ENCODE measurements at regions not wholly inside any gene's neighbourhood (a gene's known extent, or its start where the extent isn't known, plus 50 kb on each side); places are given as distances from the start of the nearest gene placed in this dataset.

DNA sequence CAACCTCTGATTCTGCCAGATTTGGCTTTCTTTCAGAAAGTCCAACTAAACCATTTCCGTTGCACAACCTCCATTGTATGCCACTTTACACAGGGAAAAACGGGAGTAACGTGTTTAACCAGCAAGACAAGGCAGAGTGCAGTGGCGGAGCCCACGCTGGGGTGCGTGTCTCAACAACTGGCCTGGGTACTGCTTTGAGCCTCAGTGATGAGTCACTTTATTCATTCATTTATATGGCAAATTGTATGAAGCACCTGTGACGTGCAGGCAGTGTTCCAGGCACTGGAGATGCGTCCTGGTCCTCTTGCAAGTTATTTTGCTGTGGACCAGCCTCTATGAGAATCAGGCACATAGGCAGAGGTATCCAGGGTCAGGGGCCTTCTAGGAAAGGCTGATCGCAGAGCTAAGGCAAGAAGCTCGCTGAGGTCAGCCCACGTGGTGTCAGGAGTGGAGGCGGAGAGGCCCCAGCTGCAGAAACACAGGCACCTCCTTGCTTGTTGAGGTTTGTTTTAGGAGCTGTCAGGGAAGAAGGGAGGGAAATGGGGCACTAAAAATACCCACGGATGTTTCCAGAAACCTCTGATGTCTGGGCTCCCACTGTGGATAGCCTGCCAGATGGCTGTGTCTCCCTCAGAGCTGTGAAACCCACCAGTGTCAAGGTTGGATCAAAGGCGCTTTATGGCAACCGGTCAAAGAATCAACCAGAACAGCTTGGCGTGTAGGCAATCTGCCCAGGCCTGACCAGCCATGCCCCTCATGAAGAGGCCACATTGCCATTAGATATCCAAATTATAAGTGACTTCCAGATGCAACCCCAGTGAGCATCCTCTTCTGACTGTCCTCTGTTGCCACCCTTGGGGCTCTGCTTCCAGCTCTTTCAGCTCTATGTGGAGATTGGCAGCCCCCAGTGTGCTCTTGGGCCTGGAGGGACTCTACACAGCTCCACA, 157.2 kb downstream of the CD83 start:
- peaks cover 11% of the 10 kb centered on the region for H3K9me3 ChIP-seq (ENCODE audit: low read length)
- no peak overlapping the region for H3K9ac ChIP-seq (ENCODE audit: insufficient read depth, low read depth, low read length)
- TF ChIP-seq ZNF605 (CRISPR knock-in tag; IDR thresholded peaks at IDR 0.05), result no peak
- TF ChIP-seq, protein P1, sequence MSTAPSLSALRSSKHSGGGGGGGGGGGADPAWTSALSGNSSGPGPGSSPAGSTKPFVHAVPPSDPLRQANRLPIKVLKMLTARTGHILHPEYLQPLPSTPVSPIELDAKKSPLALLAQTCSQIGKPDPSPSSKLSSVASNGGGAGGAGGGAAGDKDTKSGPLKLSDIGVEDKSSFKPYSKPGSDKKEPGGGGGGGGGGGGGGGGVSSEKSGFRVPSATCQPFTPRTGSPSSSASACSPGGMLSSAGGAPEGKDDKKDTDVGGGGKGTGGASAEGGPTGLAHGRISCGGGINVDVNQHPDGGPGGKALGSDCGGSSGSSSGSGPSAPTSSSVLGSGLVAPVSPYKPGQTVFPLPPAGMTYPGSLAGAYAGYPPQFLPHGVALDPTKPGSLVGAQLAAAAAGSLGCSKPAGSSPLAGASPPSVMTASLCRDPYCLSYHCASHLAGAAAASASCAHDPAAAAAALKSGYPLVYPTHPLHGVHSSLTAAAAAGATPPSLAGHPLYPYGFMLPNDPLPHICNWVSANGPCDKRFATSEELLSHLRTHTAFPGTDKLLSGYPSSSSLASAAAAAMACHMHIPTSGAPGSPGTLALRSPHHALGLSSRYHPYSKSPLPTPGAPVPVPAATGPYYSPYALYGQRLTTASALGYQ (CRISPR knock-in tag; IDR thresholded peaks at IDR 0.05), result no peak
- TF ChIP-seq, protein P2, sequence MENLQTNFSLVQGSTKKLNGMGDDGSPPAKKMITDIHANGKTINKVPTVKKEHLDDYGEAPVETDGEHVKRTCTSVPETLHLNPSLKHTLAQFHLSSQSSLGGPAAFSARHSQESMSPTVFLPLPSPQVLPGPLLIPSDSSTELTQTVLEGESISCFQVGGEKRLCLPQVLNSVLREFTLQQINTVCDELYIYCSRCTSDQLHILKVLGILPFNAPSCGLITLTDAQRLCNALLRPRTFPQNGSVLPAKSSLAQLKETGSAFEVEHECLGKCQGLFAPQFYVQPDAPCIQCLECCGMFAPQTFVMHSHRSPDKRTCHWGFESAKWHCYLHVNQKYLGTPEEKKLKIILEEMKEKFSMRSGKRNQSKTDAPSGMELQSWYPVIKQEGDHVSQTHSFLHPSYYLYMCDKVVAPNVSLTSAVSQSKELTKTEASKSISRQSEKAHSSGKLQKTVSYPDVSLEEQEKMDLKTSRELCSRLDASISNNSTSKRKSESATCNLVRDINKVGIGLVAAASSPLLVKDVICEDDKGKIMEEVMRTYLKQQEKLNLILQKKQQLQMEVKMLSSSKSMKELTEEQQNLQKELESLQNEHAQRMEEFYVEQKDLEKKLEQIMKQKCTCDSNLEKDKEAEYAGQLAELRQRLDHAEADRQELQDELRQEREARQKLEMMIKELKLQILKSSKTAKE (CRISPR knock-in tag; IDR thresholded peaks at IDR 0.05; ENCODE audit: borderline replicate concordance), result no peak
- no peak for FAIRE-seq
- DNase-seq (ENCODE audit: low spot score), result no peak
- ChIA-PET POLR2A (no interaction called here), CTCF (ENCODE audit: low intra/inter-chr PET ratio, low total read pairs) (no interaction called here)
- intact Hi-C loops (cut with micrococcal nuclease; ENCODE audit: unreplicated experiment) (no loop called here), in situ Hi-C loops (cut with HindIII; ENCODE audit: extremely low pct_ligation_motif_present, low pct_unique_long_range_greater_than_20kb) (no loop called here)
- H3K4me2 ChIP-seq (ENCODE audit: low read depth, low read length), result no peak overlapping the region
- H3K4me1 ChIP-seq (ENCODE audit: insufficient read depth, low read length), result no peaks in the 10 kb centered on the region
- H3K4me3 ChIP-seq (replicated peaks in 1 of 3; ENCODE audit: insufficient read depth in 1 of 3, low read depth in 2 of 3, low read length in 3 of 3), result no peak overlapping the region
- no peak overlapping the region for H2AFZ ChIP-seq (ENCODE audit: low read length)
- H3K79me2 ChIP-seq (ENCODE audit: insufficient read depth, low read length), result no peaks in the 10 kb centered on the region
- H3K36me3 ChIP-seq (replicated peaks in 1 of 2; ENCODE audit: control insufficient read depth in 1 of 2, insufficient read depth in 2 of 2, low read length in 2 of 2), result no peaks in the 10 kb centered on the region
- H3K27ac ChIP-seq (ENCODE audit: extremely low read length, insufficient read depth, low read length), result no peak overlapping the region
- 43% methylated on average over 16 of the region's 16 CpGs for whole genome bisulfite sequencing (ENCODE audit: low lambda C conversion rate)
- H4K20me1 ChIP-seq (ENCODE audit: insufficient read depth, low read length), result no peaks in the 10 kb centered on the region
- no peaks in the 10 kb centered on the region; a peak in 1 of 5 replicates for H3K27me3 ChIP-seq (ENCODE audit: control insufficient read depth in 1 of 2, insufficient read depth in 2 of 2, low read length in 2 of 2)
- BruUV-seq (replicated peaks), result no TSS peak
- ATAC-seq, result no peak

Data from HepG2 (cell line).